ENCODE measurements at regions not wholly inside any gene's neighbourhood (a gene's known extent, or its start where the extent isn't known, plus 50 kb on each side); places are given as distances from the start of the nearest gene placed in this dataset.

GRCh38 chr15:96771035-96771434 lies 440.5 kb downstream of the NR2F2 start:
- ATAC-seq = no peak
- no peak for TF ChIP-seq SNAI2 (CRISPR knock-in tag; IDR thresholded peaks at IDR 0.05)
- no peak for TF ChIP-seq ISL1 (CRISPR knock-in tag; IDR thresholded peaks at IDR 0.05)
- no peak for TF ChIP-seq TOX (CRISPR knock-in tag; IDR thresholded peaks at IDR 0.05; ENCODE audit: borderline replicate concordance)
- TF ChIP-seq OSR1 (CRISPR knock-in tag; IDR thresholded peaks at IDR 0.05) = no peak
- TF ChIP-seq CSRNP3 (CRISPR knock-in tag; IDR thresholded peaks at IDR 0.05) = no peak
- TF ChIP-seq ZC3H10 (CRISPR knock-in tag; IDR thresholded peaks at IDR 0.05) = no peak
- TF ChIP-seq PPARA (CRISPR knock-in tag; IDR thresholded peaks at IDR 0.05; ENCODE audit: borderline replicate concordance) = no peak

- TF ChIP-seq ZNF565 (CRISPR knock-in tag; conservative IDR thresholded peaks at IDR 0.05; ENCODE audit: low read depth) (no peak), TOX (CRISPR knock-in tag; IDR thresholded peaks at IDR 0.05; ENCODE audit: borderline replicate concordance) (no peak), BACH2 (CRISPR knock-in tag; IDR thresholded peaks at IDR 0.05; ENCODE audit: borderline replicate concordance) (no peak), POU6F1 (CRISPR knock-in tag; IDR thresholded peaks at IDR 0.05; ENCODE audit: borderline replicate concordance, low read depth) (no peak), GLIS3 (CRISPR knock-in tag; IDR thresholded peaks at IDR 0.05) (no peak), RARB (CRISPR knock-in tag; IDR thresholded peaks at IDR 0.05) (no peak), ZC3H10 (CRISPR knock-in tag; IDR thresholded peaks at IDR 0.05) (no peak), CSRNP3 (CRISPR knock-in tag; IDR thresholded peaks at IDR 0.05) (no peak), CREB5 (CRISPR knock-in tag; IDR thresholded peaks at IDR 0.05; ENCODE audit: low read depth) (no peak), ISL1 (CRISPR knock-in tag; IDR thresholded peaks at IDR 0.05) (no peak), ARNTL (CRISPR knock-in tag; IDR thresholded peaks at IDR 0.05; ENCODE audit: borderline replicate concordance, low read depth) (no peak), PATZ1 (CRISPR knock-in tag; IDR thresholded peaks at IDR 0.05; ENCODE audit: borderline replicate concordance) (no peak), PPARA (CRISPR knock-in tag; IDR thresholded peaks at IDR 0.05; ENCODE audit: borderline replicate concordance) (no peak), OSR1 (CRISPR knock-in tag; IDR thresholded peaks at IDR 0.05) (no peak), ZFP30 (CRISPR knock-in tag; IDR thresholded peaks at IDR 0.05) (no peak)
- no peak for ATAC-seq
Observed at GRCh38 chr15:96774216-96774615, 443.7 kb downstream of the NR2F2 start.

- no peak for TF ChIP-seq ZFP30 (CRISPR knock-in tag; IDR thresholded peaks at IDR 0.05)
- no peak for TF ChIP-seq ESRRG (CRISPR knock-in tag; IDR thresholded peaks at IDR 0.05)
- no peak for TF ChIP-seq PPARA (CRISPR knock-in tag; IDR thresholded peaks at IDR 0.05; ENCODE audit: borderline replicate concordance)
- TF ChIP-seq ARNTL (CRISPR knock-in tag; IDR thresholded peaks at IDR 0.05; ENCODE audit: borderline replicate concordance, low read depth) = no peak
- TF ChIP-seq TCF4 (CRISPR knock-in tag; IDR thresholded peaks at IDR 0.05; ENCODE audit: borderline replicate concordance) = no peak
- TF ChIP-seq TSHZ2 (CRISPR knock-in tag; IDR thresholded peaks at IDR 0.05) = no peak
- TF ChIP-seq CSDC2 (CRISPR knock-in tag; IDR thresholded peaks at IDR 0.05) = no peak
- TF ChIP-seq SNAI2 (CRISPR knock-in tag; IDR thresholded peaks at IDR 0.05) = no peak
- no peak for TF ChIP-seq POU6F1 (CRISPR knock-in tag; IDR thresholded peaks at IDR 0.05; ENCODE audit: borderline replicate concordance, low read depth)
- TF ChIP-seq ZNF8 (CRISPR knock-in tag; IDR thresholded peaks at IDR 0.05) = no peak
- no peak for TF ChIP-seq ZNF70 (CRISPR knock-in tag; IDR thresholded peaks at IDR 0.05)
- TF ChIP-seq BACH2 (CRISPR knock-in tag; IDR thresholded peaks at IDR 0.05; ENCODE audit: borderline replicate concordance) = no peak
- no peak for TF ChIP-seq PATZ1 (CRISPR knock-in tag; IDR thresholded peaks at IDR 0.05; ENCODE audit: borderline replicate concordance)
- no peak for TF ChIP-seq ISL1 (CRISPR knock-in tag; IDR thresholded peaks at IDR 0.05)
- no peak for TF ChIP-seq ZFP3 (CRISPR knock-in tag; IDR thresholded peaks at IDR 0.05)
- no peak for ATAC-seq
Observed at GRCh38 chr15:96783746-96784145, 453.2 kb downstream of the NR2F2 start.

Data from SK-N-SH treated with all-trans-retinoic acid at 6 μM for 48 hours (cell line).